Psoas muscle (tissue), 7 donors: ENCODE measurements at regions not wholly inside any gene's neighbourhood (a gene's known extent, or its start where the extent isn't known, plus 50 kb on each side); places are given as distances from the start of the nearest gene placed in this dataset.

Experiments used
- ATAC-seq, 4 donors: fragments of 200-7000 bp; cut with Tn5 transposase; one replicate each; pipeline ENCODE4 v1.9.1; 2020; ENCODE audit warnings: moderate library complexity in 3 of 4, mild to moderate bottlenecking in 2 of 4
- DNase-seq, 2 donors: peaks; one replicate each; pipeline ENCODE4 v3.0.0-alpha.2; 2020
- H3K27ac ChIP-seq: fragments of 200-600 bp; one replicate; pipeline ENCODE4 v1.8.0; 2022
- H3K27me3 ChIP-seq, 3 donors: fragments of 200-600 bp in 1 of 3; one replicate each; pipeline versions ENCODE4 v1.6.1 to v1.8.0; 2013 to 2022; ENCODE audit warnings: low read length in 2 of 3, mild to moderate bottlenecking in 2 of 3, moderate library complexity in 1 of 3; ENCODE audit not compliant: insufficient read depth in 3 of 3
- H3K36me3 ChIP-seq, 2 donors: fragments of 200-600 bp in 1 of 2; one replicate each; pipeline versions ENCODE4 v1.6.1 to v1.8.0; 2013 to 2022; ENCODE audit warnings: low read depth in 1 of 2, mild to moderate bottlenecking in 1 of 2, moderate library complexity in 1 of 2; ENCODE audit not compliant: insufficient read depth in 1 of 2
- H3K4me1 ChIP-seq: fragments of 200-600 bp; one replicate; pipeline ENCODE4 v1.8.0; 2022
- H3K4me3 ChIP-seq: fragments of 200-600 bp; one replicate; pipeline ENCODE4 v1.8.0; 2022; ENCODE audit warnings: mild to moderate bottlenecking
- H3K9me3 ChIP-seq: fragments of 200-600 bp; one replicate; pipeline ENCODE4 v1.8.0; 2022
- WGBS, 3 donors: extraction: QIAGEN DNeasy Blood & Tissue Kit; methylation state at CpG; one replicate each; pipeline versions ENCODE4 v1.1.6 to v1.1.7; 2013; 5-methylcytosine and 5-hydroxymethylcytosine counted together
- intact Hi-C, 2 donors: fragments of 100-400 bp; cut with DNase I; formaldehyde crosslinking; loops; one replicate each; pipeline versions ENCODE4 v1.11.0 to v1.14.2; 2022
- TF ChIP-seq, protein P1 (sequence below): fragments of 200-600 bp; IDR thresholded peaks from one replicate; pipeline ENCODE4 v1.8.0; 2022; ENCODE audit warnings: antibody characterized with exemption
- donor health status: healthy with polysubstance abuse.
- donor health status: DM: no; HTN: no; CAD: no; lungs with moderate emphysema.
- donor health status: Bipolar disorder and iron deficiency.
- donor health status: healthy.
- donor health status: DM: yes; HTN: yes; CAD: no.
- donor health status: DM: no; HTN: no; CAD: no.
- donor health status: DM: yes; HTN: yes; CAD: no.

DNA sequence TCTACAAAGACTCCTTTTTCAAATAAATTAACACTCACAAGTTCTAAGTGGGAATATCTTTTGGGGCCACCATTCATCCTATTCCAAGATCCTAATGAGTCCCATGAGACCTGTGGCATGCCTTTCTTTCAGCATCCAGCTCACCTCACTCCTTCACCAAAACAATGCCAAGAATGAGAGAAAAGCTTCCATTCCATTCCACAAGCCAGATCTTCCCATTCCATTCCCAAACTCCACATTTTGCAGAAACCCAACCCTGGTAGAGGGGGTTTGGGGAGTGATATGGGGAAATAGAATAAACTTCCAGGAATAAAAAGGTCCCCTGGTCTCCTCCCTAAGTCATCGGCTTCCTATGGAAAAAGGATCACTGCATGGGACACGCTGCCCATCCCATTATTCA is 392.2 kb downstream of the NPIPA8 start:
- Histone ChIP-seq H3K4me3 (no peak overlapping the region), H3K4me1 (no peaks in the 10 kb centered on the region), H3K27ac (no peak overlapping the region), H3K27me3 (peaks cover 0 to 2% (median 0%) of the 10 kb centered on the region in 3 donors), H3K9me3 (no peaks in the 10 kb centered on the region), H3K36me3 (no peaks in the 10 kb centered on the region)
- no peak for DNase-seq
- intact Hi-C loops = no loop called here
- ATAC-seq = no peak
- TF ChIP-seq, protein P1, sequence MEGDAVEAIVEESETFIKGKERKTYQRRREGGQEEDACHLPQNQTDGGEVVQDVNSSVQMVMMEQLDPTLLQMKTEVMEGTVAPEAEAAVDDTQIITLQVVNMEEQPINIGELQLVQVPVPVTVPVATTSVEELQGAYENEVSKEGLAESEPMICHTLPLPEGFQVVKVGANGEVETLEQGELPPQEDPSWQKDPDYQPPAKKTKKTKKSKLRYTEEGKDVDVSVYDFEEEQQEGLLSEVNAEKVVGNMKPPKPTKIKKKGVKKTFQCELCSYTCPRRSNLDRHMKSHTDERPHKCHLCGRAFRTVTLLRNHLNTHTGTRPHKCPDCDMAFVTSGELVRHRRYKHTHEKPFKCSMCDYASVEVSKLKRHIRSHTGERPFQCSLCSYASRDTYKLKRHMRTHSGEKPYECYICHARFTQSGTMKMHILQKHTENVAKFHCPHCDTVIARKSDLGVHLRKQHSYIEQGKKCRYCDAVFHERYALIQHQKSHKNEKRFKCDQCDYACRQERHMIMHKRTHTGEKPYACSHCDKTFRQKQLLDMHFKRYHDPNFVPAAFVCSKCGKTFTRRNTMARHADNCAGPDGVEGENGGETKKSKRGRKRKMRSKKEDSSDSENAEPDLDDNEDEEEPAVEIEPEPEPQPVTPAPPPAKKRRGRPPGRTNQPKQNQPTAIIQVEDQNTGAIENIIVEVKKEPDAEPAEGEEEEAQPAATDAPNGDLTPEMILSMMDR = no peak
- WGBS, 3 donors = 84 to 91% (median 88%) methylated on average over 2 of the region's 2 CpGs

DNA sequence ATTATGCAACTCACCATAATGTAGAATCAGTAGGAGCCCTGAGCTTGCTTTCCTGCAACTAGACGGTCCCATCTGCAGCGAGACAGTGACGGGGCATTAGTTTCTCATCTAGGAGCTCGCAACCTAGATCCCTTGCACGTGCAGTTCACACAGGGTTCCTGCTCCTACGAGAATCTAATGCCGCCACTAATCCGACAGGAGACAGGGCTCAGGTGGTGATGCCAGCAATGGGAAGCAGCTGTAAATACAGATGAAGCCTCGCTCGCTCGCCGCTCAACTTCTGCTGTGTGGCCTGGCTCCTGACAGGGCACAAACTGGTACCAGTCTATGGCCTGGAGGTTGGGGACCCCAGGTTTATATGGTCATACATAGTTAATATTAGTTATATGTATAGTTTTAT is 394.5 kb downstream of the NPIPA8 start:
- Histone ChIP-seq H3K4me1 (no peaks in the 10 kb centered on the region), H3K27me3 (peaks cover 0 to 2% (median 0%) of the 10 kb centered on the region in 3 donors), H3K27ac (no peak overlapping the region), H3K9me3 (no peaks in the 10 kb centered on the region), H3K36me3 (no peaks in the 10 kb centered on the region), H3K4me3 (no peak overlapping the region)
- intact Hi-C loops = no loop called here
- 64 to 70% (median 67%) methylated on average over 12 of the region's 12 CpGs for WGBS, 3 donors
- TF ChIP-seq, protein P1 = no peak
- ATAC-seq (no peak), DNase-seq (no peak)

DNA sequence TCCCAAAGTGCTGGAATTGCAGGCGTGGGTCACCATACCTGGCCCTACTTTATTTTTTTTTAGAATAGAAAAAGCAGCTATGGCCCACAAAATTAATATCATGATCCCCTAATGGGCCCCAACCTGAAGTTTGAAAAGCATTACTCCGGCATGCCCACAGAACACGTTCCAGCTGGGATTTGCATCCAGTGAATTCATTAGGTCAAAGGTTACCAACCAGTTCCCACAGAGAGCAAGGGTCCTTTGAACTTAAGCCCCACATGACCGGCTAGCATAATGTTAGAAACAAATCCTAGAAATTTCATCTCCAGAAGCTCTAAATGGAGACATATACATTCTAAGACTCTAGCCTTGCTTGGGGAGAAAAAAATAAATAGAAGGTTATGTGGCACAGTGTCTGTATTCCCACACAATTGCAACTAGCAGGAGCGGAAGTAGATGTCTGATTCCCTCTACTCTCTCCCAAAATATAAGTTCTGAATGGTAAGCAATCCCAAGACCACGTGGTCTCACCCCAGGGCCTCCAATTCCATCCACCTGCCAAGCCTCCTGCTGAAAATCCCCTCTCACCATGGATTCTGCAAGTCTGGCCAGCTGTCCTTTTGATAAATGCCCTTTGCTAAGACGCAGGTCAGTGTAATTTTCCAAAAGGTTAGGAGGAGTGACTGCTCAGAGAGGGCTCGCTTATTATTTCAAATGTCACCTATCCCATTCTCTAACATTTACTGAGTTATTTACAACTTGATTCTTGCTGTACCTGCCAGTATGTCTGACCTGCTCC is 395.8 kb downstream of the NPIPA8 start:
- H3K27me3 ChIP-seq = no peaks in the 10 kb centered on the region
- intact Hi-C loops = no loop called here
- no peaks in the 10 kb centered on the region for H3K4me1 ChIP-seq
- 36 to 43% (median 38%) methylated on average over 8 of the region's 8 CpGs for WGBS, 3 donors
- H3K27ac ChIP-seq = no peak overlapping the region
- H3K36me3 ChIP-seq = no peaks in the 10 kb centered on the region
- H3K9me3 ChIP-seq = no peaks in the 10 kb centered on the region
- DNase-seq = no peak
- TF ChIP-seq, protein P1 = no peak
- H3K4me3 ChIP-seq = no peak overlapping the region
- ATAC-seq = no peak

DNA sequence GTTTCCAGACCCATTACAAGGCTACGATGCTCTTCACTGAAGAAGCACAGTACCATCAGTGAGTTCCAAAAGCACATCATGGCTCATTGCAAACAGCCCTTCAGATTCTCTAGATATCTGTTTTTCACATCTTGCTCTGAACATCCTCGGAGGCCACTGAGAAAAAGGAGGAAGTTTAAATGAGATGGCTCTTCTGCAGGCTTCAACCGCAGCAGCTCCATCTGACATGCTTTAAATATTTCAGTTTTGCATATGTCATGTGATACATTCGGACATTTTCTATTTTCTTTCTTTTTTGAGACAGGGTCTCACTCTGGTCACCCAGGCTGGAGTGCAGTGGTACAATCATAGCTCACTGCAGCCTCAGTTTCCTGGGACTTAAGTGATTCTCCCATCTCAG is 396.8 kb downstream of the NPIPA8 start:
- no peak overlapping the region for H3K27ac ChIP-seq
- H3K27me3 ChIP-seq = no peaks in the 10 kb centered on the region
- ATAC-seq = no peak
- no peaks in the 10 kb centered on the region for H3K4me1 ChIP-seq
- intact Hi-C loops = no loop called here
- no peak overlapping the region for H3K4me3 ChIP-seq
- H3K36me3 ChIP-seq = no peaks in the 10 kb centered on the region
- TF ChIP-seq, protein P1 = no peak
- no peaks in the 10 kb centered on the region for H3K9me3 ChIP-seq
- no peak for DNase-seq
- WGBS, 3 donors = 61 to 74% (median 67%) methylated on average over 4 of the region's 4 CpGs

DNA sequence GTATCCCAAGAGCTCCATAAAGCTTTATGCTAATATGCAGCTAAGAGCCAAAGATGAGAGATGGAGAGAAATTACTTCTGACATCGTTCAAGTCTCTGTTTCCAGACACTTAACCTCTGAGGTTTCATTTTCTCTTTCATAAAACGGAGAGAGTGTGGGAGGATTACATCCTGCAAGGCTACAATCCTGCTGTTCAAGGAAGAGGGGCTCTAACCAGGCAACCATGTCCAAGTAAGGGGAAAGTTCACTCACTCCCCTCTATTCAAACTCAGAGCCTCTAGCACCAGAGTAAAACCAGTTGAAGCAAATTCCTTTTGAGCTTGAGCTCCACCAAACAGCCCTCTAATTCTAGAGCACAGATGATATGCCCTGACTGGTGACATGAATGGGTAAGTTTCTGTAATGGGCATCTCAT is 397.4 kb downstream of the NPIPA8 start:
- no peak overlapping the region for H3K4me3 ChIP-seq
- no peaks in the 10 kb centered on the region for H3K9me3 ChIP-seq
- H3K36me3 ChIP-seq = no peaks in the 10 kb centered on the region
- H3K27ac ChIP-seq = no peak overlapping the region
- intact Hi-C loops = no loop called here
- no peak for DNase-seq
- 6 to 10% (median 8%) methylated on average over 2 of the region's 2 CpGs for WGBS, 3 donors
- H3K27me3 ChIP-seq = peaks cover 0 to 1% (median 0%) of the 10 kb centered on the region in 3 donors
- H3K4me1 ChIP-seq = no peaks in the 10 kb centered on the region
- ATAC-seq = no peak
- TF ChIP-seq, protein P1 = no peak
